ENCODE measurements at regions not wholly inside any gene's neighbourhood (a gene's known extent, or its start where the extent isn't known, plus 50 kb on each side); places are given as distances from the start of the nearest gene placed in this dataset.

- no peak overlapping the region for H3K27ac ChIP-seq
- no peaks in the 10 kb centered on the region for H3K9me3 ChIP-seq
- DNase-seq, result no peak
- WGBS, 2 donors, result 77 to 80% methylated on average over 5 to 6 of the region's 8 CpGs
- H3K4me3 ChIP-seq, result no peak overlapping the region
- H3K27me3 ChIP-seq, result no peaks in the 10 kb centered on the region
- no peaks in the 10 kb centered on the region for H3K36me3 ChIP-seq
- no peaks in the 10 kb centered on the region for H3K4me1 ChIP-seq
- intact Hi-C loops (cut with DNase I), result no loop called here
- TF ChIP-seq POLR2A (IDR thresholded peaks at IDR 0.05) (no peak), CTCF (IDR thresholded peaks at IDR 0.05) (no peak)
These were observed 173.9 kb downstream of the WDR11 start for GRCh38 chr10:121024905-121025584.

GRCh38 chr10:121025731-121026130, 174.6 kb downstream of the WDR11 start:
- Histone ChIP-seq H3K36me3 (no peaks in the 10 kb centered on the region), H3K27me3 (no peaks in the 10 kb centered on the region), H3K4me1 (no peaks in the 10 kb centered on the region), H3K27ac (no peak overlapping the region), H3K9me3 (no peaks in the 10 kb centered on the region), H3K4me3 (no peak overlapping the region)
- DNase-seq, result no peak
- WGBS, 2 donors, result 72 to 83% methylated on average over 3 of the region's 3 CpGs
- intact Hi-C loops (cut with DNase I), result no loop called here
- TF ChIP-seq CTCF (IDR thresholded peaks at IDR 0.05) (no peak), POLR2A (IDR thresholded peaks at IDR 0.05) (no peak)

- Histone ChIP-seq H3K36me3 (no peaks in the 10 kb centered on the region), H3K9me3 (no peaks in the 10 kb centered on the region), H3K27ac (no peak overlapping the region), H3K4me1 (no peaks in the 10 kb centered on the region), H3K4me3 (no peak overlapping the region), H3K27me3 (no peaks in the 10 kb centered on the region)
- DNase-seq, result no peak
- TF ChIP-seq POLR2A (IDR thresholded peaks at IDR 0.05), result no peak
- no peak for TF ChIP-seq CTCF (IDR thresholded peaks at IDR 0.05)
- intact Hi-C loops (cut with DNase I), result no loop called here
- 66 to 83% methylated on average over 3 to 4 of the region's 4 CpGs for WGBS, 2 donors
These were observed 176.2 kb downstream of the WDR11 start for GRCh38 chr10:121027371-121027770.

GRCh38 chr10:121032460-121032859, 181.3 kb downstream of the WDR11 start:
- Histone ChIP-seq H3K4me1 (peaks cover 0 to 11% (median 0%) of the 10 kb centered on the region in 3 donors), H3K4me3 (no peak overlapping the region), H3K27ac (no peak overlapping the region), H3K9me3 (no peaks in the 10 kb centered on the region), H3K27me3 (no peaks in the 10 kb centered on the region), H3K36me3 (no peaks in the 10 kb centered on the region)
- DNase-seq, result no peak
- TF ChIP-seq CTCF (IDR thresholded peaks at IDR 0.05) (no peak), POLR2A (IDR thresholded peaks at IDR 0.05) (no peak)
- intact Hi-C loops (cut with DNase I), result no loop called here
- WGBS, 2 donors, result 71 to 72% methylated on average over 3 of the region's 3 CpGs

GRCh38 chr10:121033366-121033765, 182.2 kb downstream of the WDR11 start:
- Histone ChIP-seq H3K27ac (no peak overlapping the region), H3K9me3 (no peaks in the 10 kb centered on the region), H3K4me1 (peaks cover 0 to 11% (median 0%) of the 10 kb centered on the region in 3 donors), H3K27me3 (no peaks in the 10 kb centered on the region), H3K4me3 (no peak overlapping the region), H3K36me3 (no peaks in the 10 kb centered on the region)
- no peak for TF ChIP-seq POLR2A (IDR thresholded peaks at IDR 0.05)
- no peak for TF ChIP-seq CTCF (IDR thresholded peaks at IDR 0.05)
- 61 to 65% methylated on average over 3 of the region's 3 CpGs for WGBS, 2 donors
- intact Hi-C loops (cut with DNase I), result no loop called here
- DNase-seq, result no peak
